GM23338 (cell line): ENCODE measurements at regions not wholly inside any gene's neighbourhood (a gene's known extent, or its start where the extent isn't known, plus 50 kb on each side); places are given as distances from the start of the nearest gene placed in this dataset.

Experiments used
- EZH2phosphoT487 ChIP-seq: fragments of 200-600 bp; sonication (generic); IDR thresholded peaks from one replicate; pipeline ENCODE4 v1.8.1; 2018; ENCODE audit warnings: antibody characterized with exemption; ENCODE audit not compliant: unreplicated experiment
- JUNB ChIP-seq: IDR thresholded peaks from one replicate; pipeline ENCODE4 v1.6.1; 2016; ENCODE audit warnings: antibody characterized with exemption; ENCODE audit not compliant: unreplicated experiment
- TF ChIP-seq, protein P1 (sequence below), 2 experiments: fragments of 200-600 bp in 1 of 2; sonication (generic) in 1 of 2; conservative IDR thresholded peaks; 2 replicates each; pipeline versions ENCODE4 v1.5.1 to v1.6.1; 2016 to 2017; ENCODE audit warnings: antibody characterized with exemption in 2 of 2, low read depth in 2 of 2, mild to moderate bottlenecking in 2 of 2, moderate library complexity in 1 of 2

DNA sequence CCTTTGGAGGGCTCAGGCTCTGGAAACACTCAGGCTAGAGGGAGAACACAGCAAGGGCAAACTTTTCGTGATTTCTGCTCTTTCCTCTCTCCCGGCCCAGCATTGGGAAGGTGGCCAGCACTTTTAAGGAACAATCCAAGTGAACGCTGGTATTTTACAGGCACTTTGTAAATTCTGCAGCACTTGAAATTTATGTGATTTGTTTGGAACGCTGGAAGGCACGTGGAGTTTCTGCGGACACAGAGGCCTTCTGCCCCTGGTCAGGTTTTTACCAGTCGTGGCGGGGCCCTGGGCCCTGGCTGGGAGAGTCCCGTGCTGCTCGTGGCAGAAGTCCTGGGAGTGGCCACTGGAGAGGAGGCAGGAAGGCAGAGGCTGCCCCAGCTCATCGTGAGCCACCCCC lies 188.6 kb downstream of the ENGASE start:
- TF ChIP-seq, protein P1, sequence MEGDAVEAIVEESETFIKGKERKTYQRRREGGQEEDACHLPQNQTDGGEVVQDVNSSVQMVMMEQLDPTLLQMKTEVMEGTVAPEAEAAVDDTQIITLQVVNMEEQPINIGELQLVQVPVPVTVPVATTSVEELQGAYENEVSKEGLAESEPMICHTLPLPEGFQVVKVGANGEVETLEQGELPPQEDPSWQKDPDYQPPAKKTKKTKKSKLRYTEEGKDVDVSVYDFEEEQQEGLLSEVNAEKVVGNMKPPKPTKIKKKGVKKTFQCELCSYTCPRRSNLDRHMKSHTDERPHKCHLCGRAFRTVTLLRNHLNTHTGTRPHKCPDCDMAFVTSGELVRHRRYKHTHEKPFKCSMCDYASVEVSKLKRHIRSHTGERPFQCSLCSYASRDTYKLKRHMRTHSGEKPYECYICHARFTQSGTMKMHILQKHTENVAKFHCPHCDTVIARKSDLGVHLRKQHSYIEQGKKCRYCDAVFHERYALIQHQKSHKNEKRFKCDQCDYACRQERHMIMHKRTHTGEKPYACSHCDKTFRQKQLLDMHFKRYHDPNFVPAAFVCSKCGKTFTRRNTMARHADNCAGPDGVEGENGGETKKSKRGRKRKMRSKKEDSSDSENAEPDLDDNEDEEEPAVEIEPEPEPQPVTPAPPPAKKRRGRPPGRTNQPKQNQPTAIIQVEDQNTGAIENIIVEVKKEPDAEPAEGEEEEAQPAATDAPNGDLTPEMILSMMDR (conservative IDR thresholded peaks at IDR 0.05; ENCODE audit: low read depth in 2 of 2), result no peak
- no peak for TF ChIP-seq EZH2phosphoT487
- TF ChIP-seq JUNB, result no peak
